HG02642 (cell line): ENCODE measurements at regions not wholly inside any gene's neighbourhood (a gene's known extent, or its start where the extent isn't known, plus 50 kb on each side); places are given as distances from the start of the nearest gene placed in this dataset.
A peak's percentile ranks its signal among the peaks of the same experiment; 100 is the strongest.

Experiments used
- ATAC-seq: cut with Tn5 transposase; IDR thresholded peaks from one replicate; pipeline ENCODE4 v1.9.1; 2021; ENCODE audit warnings: mild to moderate bottlenecking; ENCODE audit not compliant: unreplicated experiment, poor library complexity

GRCh38 chr5:73395256-73395655 lies 53.3 kb downstream of the FOXD1 start:
- ATAC-seq = no peak

- ATAC-seq = no peak
Observed at GRCh38 chr5:73394610-73395009, 54.0 kb downstream of the FOXD1 start.

- ATAC-seq = no peak
Observed at GRCh38 chr5:73393611-73394489, 54.7 kb downstream of the FOXD1 start.

- ATAC-seq = no peak
Observed at GRCh38 chr5:73392775-73393174, 55.8 kb downstream of the FOXD1 start.

GRCh38 chr5:73391441-73391881 lies 57.1 kb downstream of the FOXD1 start:
- ATAC-seq = no peak

- no peak for ATAC-seq
Observed at GRCh38 chr5:73390972-73391371, 57.6 kb downstream of the FOXD1 start.

GRCh38 chr5:73388740-73389139 lies 59.8 kb downstream of the FOXD1 start:
- no peak for ATAC-seq

- ATAC-seq = no peak
Observed at GRCh38 chr5:73388306-73388684, 60.3 kb downstream of the FOXD1 start.

GRCh38 chr5:73387601-73388305 lies 60.8 kb downstream of the FOXD1 start:
- ATAC-seq = peak; percentile 95

GRCh38 chr5:73387149-73387591 lies 61.4 kb downstream of the FOXD1 start:
- peak; percentile 23 for ATAC-seq

GRCh38 chr5:73384861-73385260 lies 63.7 kb downstream of the FOXD1 start:
- ATAC-seq = no peak

- ATAC-seq = no peak
Observed at GRCh38 chr5:73382401-73382740, 66.2 kb downstream of the FOXD1 start.

- no peak for ATAC-seq
Observed at GRCh38 chr5:73381590-73382400, 66.8 kb downstream of the FOXD1 start.

GRCh38 chr5:73380710-73381589 lies 67.6 kb downstream of the FOXD1 start:
- ATAC-seq = no peak

GRCh38 chr5:73380041-73380440 lies 68.5 kb downstream of the FOXD1 start:
- ATAC-seq = no peak

- no peak for ATAC-seq
Observed at GRCh38 chr5:73379435-73379834, 69.1 kb downstream of the FOXD1 start.

- no peak for ATAC-seq
Observed at GRCh38 chr5:73378765-73379164, 69.8 kb downstream of the FOXD1 start.

GRCh38 chr5:73378070-73378469 lies 70.5 kb downstream of the FOXD1 start:
- no peak for ATAC-seq

- ATAC-seq = no peak
Observed at GRCh38 chr5:73376618-73377170, 71.9 kb downstream of the FOXD1 start.

- ATAC-seq = no peak
Observed at GRCh38 chr5:73375949-73376348, 72.6 kb downstream of the FOXD1 start.
